GM12873 (cell line): ENCODE measurements at regions not wholly inside any gene's neighbourhood (a gene's known extent, or its start where the extent isn't known, plus 50 kb on each side); places are given as distances from the start of the nearest gene placed in this dataset.

Source experiments
- TF ChIP-seq, protein P1 (sequence below): IDR thresholded peaks from 2 replicates; pipeline ENCODE4 v1.5.1; 2012; ENCODE audit warnings: low read depth, mild to moderate bottlenecking, moderate library complexity, low read length, control low read depth; ENCODE audit not compliant: insufficient read depth; ENCODE audit errors: missing control alignments

- TF ChIP-seq, protein P1, sequence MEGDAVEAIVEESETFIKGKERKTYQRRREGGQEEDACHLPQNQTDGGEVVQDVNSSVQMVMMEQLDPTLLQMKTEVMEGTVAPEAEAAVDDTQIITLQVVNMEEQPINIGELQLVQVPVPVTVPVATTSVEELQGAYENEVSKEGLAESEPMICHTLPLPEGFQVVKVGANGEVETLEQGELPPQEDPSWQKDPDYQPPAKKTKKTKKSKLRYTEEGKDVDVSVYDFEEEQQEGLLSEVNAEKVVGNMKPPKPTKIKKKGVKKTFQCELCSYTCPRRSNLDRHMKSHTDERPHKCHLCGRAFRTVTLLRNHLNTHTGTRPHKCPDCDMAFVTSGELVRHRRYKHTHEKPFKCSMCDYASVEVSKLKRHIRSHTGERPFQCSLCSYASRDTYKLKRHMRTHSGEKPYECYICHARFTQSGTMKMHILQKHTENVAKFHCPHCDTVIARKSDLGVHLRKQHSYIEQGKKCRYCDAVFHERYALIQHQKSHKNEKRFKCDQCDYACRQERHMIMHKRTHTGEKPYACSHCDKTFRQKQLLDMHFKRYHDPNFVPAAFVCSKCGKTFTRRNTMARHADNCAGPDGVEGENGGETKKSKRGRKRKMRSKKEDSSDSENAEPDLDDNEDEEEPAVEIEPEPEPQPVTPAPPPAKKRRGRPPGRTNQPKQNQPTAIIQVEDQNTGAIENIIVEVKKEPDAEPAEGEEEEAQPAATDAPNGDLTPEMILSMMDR, result no peak
Measured at GRCh38 chr7:156545979-156546378, 94.6 kb upstream of the RNF32 start.

DNA sequence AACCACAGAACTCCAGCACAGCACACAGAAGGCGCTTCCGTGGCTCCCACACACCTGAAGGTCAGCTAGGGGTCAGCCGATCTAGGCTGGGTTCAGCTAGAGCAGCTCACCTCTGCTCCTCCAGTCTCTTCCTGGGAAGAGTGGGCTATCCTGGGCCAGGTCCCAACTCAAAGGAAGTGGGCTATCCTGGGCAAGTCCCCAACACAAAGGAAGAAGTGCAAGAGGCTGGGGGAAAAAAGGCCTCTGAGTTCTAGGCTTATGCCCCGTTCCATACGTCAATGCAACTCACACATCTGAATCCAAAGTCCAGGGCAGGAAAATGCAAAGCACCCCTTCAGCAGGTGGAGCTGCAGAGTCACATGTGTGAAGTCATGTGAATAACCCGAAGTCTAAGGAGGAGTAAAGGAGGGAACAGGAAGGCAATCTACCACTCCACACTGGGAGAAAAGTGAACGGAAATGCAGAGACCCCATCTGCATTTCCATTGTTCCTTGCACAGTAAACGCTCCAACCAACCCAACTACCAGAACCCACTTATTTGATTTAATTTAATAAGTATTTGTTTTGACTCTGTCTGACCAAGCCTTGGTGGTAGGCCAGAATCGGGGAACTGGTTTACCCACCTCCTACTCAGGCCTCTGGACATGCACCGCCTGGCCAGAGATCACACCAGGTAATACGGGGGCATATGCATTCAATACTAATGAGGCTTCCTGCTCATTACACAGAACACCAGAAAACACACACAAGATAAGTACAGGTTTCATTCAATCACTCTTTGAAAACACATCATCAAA is 95.5 kb upstream of the RNF32 start:
- TF ChIP-seq, protein P1, result no peak

GRCh38 chr7:156543699-156544598 is 96.6 kb upstream of the RNF32 start:
- TF ChIP-seq, protein P1, result no peak

DNA sequence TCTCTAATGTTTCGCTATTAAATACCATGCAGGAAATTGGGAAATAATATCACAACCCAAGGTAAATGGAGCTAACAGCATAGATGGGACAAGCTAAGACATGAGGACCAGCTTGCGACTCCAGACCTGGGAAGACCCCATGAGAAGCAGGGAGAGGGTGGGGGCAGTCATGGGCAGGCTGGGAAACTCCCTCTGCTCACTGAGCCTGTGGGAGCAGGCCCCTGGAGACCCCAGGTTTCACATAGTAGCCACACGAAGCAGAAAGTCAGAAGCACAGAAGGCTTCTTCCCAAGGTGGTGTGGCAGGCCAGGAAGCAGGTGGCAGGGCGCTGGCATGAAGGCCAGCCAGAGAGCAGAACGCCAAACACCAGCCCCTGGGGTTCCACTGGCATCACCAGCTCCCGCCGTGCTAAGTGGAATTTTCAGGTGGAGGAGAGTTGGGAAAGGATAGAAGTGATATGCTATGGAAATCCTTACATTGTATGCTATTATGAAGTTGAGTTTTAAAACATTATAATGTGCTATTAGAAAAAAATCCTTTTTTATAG is 99.9 kb upstream of the RNF32 start:
- TF ChIP-seq, protein P1, result no peak

DNA sequence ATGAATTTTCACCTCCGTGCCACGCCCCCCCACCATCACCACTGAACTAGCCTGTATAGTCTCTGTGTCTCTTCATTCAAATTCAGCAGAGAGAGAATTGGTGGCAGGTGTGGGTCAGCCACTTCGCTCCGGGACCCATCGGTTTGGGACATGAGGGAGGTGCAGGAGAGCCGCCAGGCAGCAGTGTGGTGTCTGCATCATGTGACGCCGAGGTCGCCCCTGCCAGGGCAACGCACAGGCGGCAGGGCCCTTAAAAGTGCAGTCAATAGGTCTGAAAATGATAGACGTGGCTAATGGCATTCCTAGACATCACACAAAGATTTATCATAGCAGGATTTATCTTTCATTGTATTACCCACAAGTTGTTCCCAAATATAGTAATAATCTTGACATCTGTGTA is 100.6 kb upstream of the RNF32 start:
- TF ChIP-seq, protein P1, result no peak

GRCh38 chr7:156537006-156537405 is 103.6 kb upstream of the RNF32 start:
- TF ChIP-seq, protein P1, result no peak

DNA sequence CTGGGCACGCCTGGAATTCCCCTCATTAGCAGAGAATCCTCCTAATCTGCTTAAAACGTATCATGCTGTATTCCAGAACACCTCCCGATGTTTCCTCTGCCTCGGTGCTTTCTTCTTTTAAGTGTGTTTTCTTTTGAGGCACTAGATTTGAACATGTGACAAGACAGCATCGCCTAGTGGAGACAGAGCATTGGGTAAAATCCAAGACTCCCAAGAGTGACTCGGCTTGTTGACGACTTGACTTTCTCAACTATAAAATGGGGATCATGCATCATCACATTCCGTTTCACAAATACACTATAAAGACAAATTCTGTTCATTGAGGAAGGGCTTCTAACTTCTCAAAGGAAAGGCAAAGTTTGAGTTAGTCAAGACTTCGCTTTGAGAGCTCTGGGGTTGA is 105.6 kb upstream of the RNF32 start:
- TF ChIP-seq, protein P1, result no peak
